ENCODE measurements at regions not wholly inside any gene's neighbourhood (a gene's known extent, or its start where the extent isn't known, plus 50 kb on each side); places are given as distances from the start of the nearest gene placed in this dataset.
A peak's percentile ranks its signal among the peaks of the same experiment; 100 is the strongest.

DNA sequence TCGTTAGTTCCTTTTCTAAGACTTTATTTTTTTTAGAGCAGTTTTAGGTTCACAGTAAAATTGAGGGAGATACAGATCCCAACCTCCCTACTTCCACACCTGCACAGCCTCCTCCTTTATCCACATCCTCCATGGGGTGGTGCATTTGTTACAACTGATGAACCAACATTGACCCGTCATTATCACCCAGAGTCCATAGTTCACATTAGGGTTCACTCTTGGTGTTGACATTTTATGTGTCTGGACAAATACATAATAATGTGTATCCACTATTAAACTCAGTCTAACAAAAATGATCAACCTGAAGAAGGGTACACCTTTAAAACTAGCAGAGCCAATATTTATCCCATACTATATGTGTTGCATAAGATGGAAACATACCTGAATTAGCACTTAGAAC, 130.4 kb upstream of the CCDC28A start (continued):
- TF ChIP-seq HBP1 (CRISPR knock-in tag; IDR thresholded peaks at IDR 0.05; ENCODE audit: low read depth) (no peak), NR2C2 (CRISPR knock-in tag; IDR thresholded peaks at IDR 0.05; ENCODE audit: borderline replicate concordance) (peak; percentile 22; the same call in 1 of the 2 replicates), ZNF280B (CRISPR knock-in tag; IDR thresholded peaks at IDR 0.05; ENCODE audit: borderline replicate concordance) (no peak), SOX13 (IDR thresholded peaks at IDR 0.05) (no peak), SOX13 (CRISPR knock-in tag; conservative IDR thresholded peaks at IDR 0.05 in 1 of 2, IDR thresholded peaks at IDR 0.05 in 1 of 2) (peak in 1 of 2 experiments; percentile 53; a peak in 1 of 4 replicates), ESRRA (CRISPR knock-in tag; IDR thresholded peaks at IDR 0.05; ENCODE audit: low read depth) (no peak), ASH2L (IDR thresholded peaks at IDR 0.05; ENCODE audit: insufficient read length, low read depth, low read length) (peak; percentile 29), NFKB2 (CRISPR knock-in tag; IDR thresholded peaks at IDR 0.05; ENCODE audit: borderline replicate concordance) (no peak), ZNF501 (CRISPR knock-in tag; IDR thresholded peaks at IDR 0.05) (no peak), ZNF33A (CRISPR knock-in tag; IDR thresholded peaks at IDR 0.05; ENCODE audit: borderline replicate concordance) (no peak), SMAD9 (CRISPR knock-in tag; IDR thresholded peaks at IDR 0.05) (no peak), SALL2 (CRISPR knock-in tag; IDR thresholded peaks at IDR 0.05) (no peak), SAFB2 (CRISPR knock-in tag; IDR thresholded peaks at IDR 0.05; ENCODE audit: borderline replicate concordance, low read depth) (no peak), CEBPG (CRISPR knock-in tag; IDR thresholded peaks at IDR 0.05) (peak; percentile 45; the same call in 1 of the 2 replicates), ZNF367 (CRISPR knock-in tag; IDR thresholded peaks at IDR 0.05; ENCODE audit: borderline replicate concordance) (no peak), ZNF354B (CRISPR knock-in tag; IDR thresholded peaks at IDR 0.05) (no peak), ZNF263 (CRISPR knock-in tag; IDR thresholded peaks at IDR 0.05) (no peak)
- TF ChIP-seq, protein P1, sequence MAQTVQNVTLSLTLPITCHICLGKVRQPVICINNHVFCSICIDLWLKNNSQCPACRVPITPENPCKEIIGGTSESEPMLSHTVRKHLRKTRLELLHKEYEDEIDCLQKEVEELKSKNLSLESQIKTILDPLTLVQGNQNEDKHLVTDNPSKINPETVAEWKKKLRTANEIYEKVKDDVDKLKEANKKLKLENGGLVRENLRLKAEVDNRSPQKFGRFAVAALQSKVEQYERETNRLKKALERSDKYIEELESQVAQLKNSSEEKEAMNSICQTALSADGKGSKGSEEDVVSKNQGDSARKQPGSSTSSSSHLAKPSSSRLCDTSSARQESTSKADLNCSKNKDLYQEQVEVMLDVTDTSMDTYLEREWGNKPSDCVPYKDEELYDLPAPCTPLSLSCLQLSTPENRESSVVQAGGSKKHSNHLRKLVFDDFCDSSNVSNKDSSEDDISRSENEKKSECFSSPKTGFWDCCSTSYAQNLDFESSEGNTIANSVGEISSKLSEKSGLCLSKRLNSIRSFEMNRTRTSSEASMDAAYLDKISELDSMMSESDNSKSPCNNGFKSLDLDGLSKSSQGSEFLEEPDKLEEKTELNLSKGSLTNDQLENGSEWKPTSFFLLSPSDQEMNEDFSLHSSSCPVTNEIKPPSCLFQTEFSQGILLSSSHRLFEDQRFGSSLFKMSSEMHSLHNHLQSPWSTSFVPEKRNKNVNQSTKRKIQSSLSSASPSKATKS (CRISPR knock-in tag; IDR thresholded peaks at IDR 0.05), result no peak
- TF ChIP-seq, protein P2, sequence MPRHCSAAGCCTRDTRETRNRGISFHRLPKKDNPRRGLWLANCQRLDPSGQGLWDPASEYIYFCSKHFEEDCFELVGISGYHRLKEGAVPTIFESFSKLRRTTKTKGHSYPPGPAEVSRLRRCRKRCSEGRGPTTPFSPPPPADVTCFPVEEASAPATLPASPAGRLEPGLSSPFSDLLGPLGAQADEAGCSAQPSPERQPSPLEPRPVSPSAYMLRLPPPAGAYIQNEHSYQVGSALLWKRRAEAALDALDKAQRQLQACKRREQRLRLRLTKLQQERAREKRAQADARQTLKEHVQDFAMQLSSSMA (CRISPR knock-in tag; IDR thresholded peaks at IDR 0.05), result no peak
- TF ChIP-seq, protein P3, sequence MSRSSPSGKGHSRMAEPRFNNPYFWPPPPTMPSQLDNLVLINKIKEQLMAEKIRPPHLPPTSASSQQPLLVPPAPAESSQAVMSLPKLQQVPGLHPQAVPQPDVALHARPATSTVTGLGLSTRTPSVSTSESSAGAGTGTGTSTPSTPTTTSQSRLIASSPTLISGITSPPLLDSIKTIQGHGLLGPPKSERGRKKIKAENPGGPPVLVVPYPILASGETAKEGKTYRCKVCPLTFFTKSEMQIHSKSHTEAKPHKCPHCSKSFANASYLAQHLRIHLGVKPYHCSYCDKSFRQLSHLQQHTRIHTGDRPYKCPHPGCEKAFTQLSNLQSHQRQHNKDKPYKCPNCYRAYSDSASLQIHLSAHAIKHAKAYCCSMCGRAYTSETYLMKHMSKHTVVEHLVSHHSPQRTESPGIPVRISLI (CRISPR knock-in tag; IDR thresholded peaks at IDR 0.05; ENCODE audit: borderline replicate concordance), result no peak
- TF ChIP-seq, protein P4, sequence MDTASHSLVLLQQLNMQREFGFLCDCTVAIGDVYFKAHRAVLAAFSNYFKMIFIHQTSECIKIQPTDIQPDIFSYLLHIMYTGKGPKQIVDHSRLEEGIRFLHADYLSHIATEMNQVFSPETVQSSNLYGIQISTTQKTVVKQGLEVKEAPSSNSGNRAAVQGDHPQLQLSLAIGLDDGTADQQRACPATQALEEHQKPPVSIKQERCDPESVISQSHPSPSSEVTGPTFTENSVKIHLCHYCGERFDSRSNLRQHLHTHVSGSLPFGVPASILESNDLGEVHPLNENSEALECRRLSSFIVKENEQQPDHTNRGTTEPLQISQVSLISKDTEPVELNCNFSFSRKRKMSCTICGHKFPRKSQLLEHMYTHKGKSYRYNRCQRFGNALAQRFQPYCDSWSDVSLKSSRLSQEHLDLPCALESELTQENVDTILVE (CRISPR knock-in tag; IDR thresholded peaks at IDR 0.05), result no peak
